ENCODE measurements at regions not wholly inside any gene's neighbourhood (a gene's known extent, or its start where the extent isn't known, plus 50 kb on each side); places are given as distances from the start of the nearest gene placed in this dataset.

- DNase-seq, result no peak
Observed at GRCh38 chr3:95044101-95044500, 981.2 kb downstream of the NSUN3 start.

- no peak for DNase-seq
Observed at GRCh38 chr3:95048564-95048963, 985.7 kb downstream of the NSUN3 start.

- no peak for DNase-seq
Observed at GRCh38 chr3:95049841-95050240, 987.0 kb downstream of the NSUN3 start.

- DNase-seq, result no peak
Observed at GRCh38 chr3:95055288-95055687, 992.4 kb downstream of the NSUN3 start.

- DNase-seq, result no peak
Observed at GRCh38 chr3:95082191-95082590, 1019.3 kb downstream of the NSUN3 start.

- no peak for DNase-seq
Observed at GRCh38 chr3:95084738-95085137, 1021.9 kb downstream of the NSUN3 start.

GRCh38 chr3:95088464-95088863, 1025.6 kb downstream of the NSUN3 start:
- no peak for DNase-seq

GRCh38 chr3:95097493-95097892, 1034.6 kb downstream of the NSUN3 start:
- no peak for DNase-seq

- no peak for DNase-seq
Observed at GRCh38 chr3:95120921-95121320, 1058.1 kb downstream of the NSUN3 start.

- no peak for DNase-seq
Observed at GRCh38 chr3:95123104-95123503, 1060.2 kb downstream of the NSUN3 start.

GRCh38 chr3:95134693-95135413, 1072.0 kb downstream of the NSUN3 start:
- no peak for DNase-seq

GRCh38 chr3:95148107-95148506, 1085.2 kb downstream of the NSUN3 start:
- DNase-seq, result no peak

GRCh38 chr3:95151590-95151989, 1088.7 kb downstream of the NSUN3 start:
- no peak for DNase-seq

GRCh38 chr3:95154766-95155165, 1091.9 kb downstream of the NSUN3 start:
- DNase-seq, result no peak

GRCh38 chr3:95162794-95163193, 1099.9 kb downstream of the NSUN3 start:
- no peak for DNase-seq

- DNase-seq, result no peak
Observed at GRCh38 chr3:95167748-95168147, 1104.9 kb downstream of the NSUN3 start.

GRCh38 chr3:95168526-95168925, 1105.7 kb downstream of the NSUN3 start:
- DNase-seq, result no peak

- DNase-seq, result no peak
Observed at GRCh38 chr3:95172164-95172943, 1109.5 kb downstream of the NSUN3 start.

GRCh38 chr3:95177096-95177495, 1114.2 kb downstream of the NSUN3 start:
- DNase-seq, result no peak

- DNase-seq, result no peak
Observed at GRCh38 chr3:95184038-95184437, 1121.2 kb downstream of the NSUN3 start.

GRCh38 chr3:95189348-95189747, 1126.5 kb downstream of the NSUN3 start:
- no peak for DNase-seq

GRCh38 chr3:95197661-95198060, 1134.8 kb downstream of the NSUN3 start:
- DNase-seq, result no peak

GRCh38 chr3:95200384-95200783, 1137.5 kb downstream of the NSUN3 start:
- DNase-seq, result no peak

GRCh38 chr3:95210878-95211277, 1148.0 kb downstream of the NSUN3 start:
- no peak for DNase-seq

- DNase-seq, result no peak
Observed at GRCh38 chr3:95212117-95212516, 1149.3 kb downstream of the NSUN3 start.

All from stimulated activated CD4-positive, alpha-beta T cell treated with anti-CD3 and anti-CD28 coated beads, Interleukin-1b, Interleukin-23, amount 100 ng/mL, for 48 hours (primary cell).